ENCODE measurements at regions not wholly inside any gene's neighbourhood (a gene's known extent, or its start where the extent isn't known, plus 50 kb on each side); places are given as distances from the start of the nearest gene placed in this dataset.

GRCh38 chr2:20130160-20130560 is 78.7 kb upstream of the LAPTM4A start:
- no peaks in the 10 kb centered on the region for H3K36me3 ChIP-seq
- H3K27ac ChIP-seq = no peak overlapping the region
- no peak for DNase-seq
- H3K9me3 ChIP-seq (ENCODE audit: severe bottlenecking) = no peaks in the 10 kb centered on the region
- H3K27me3 ChIP-seq (ENCODE audit: insufficient read depth, low read depth, severe bottlenecking) = no peaks in the 10 kb centered on the region
- no peak overlapping the region for H3K4me3 ChIP-seq (ENCODE audit: low read depth, low read length)
- TF ChIP-seq CTCF (IDR thresholded peaks at IDR 0.05; ENCODE audit: low read depth, low read length) = no peak

- DNase-seq = no peak
- H3K4me3 ChIP-seq (ENCODE audit: low read depth, low read length) = no peak overlapping the region
- H3K27me3 ChIP-seq (ENCODE audit: insufficient read depth, low read depth, severe bottlenecking) = no peaks in the 10 kb centered on the region
Measured at GRCh38 chr2:20129331-20130159, 78.1 kb upstream of the LAPTM4A start.

GRCh38 chr2:20128506-20129330 is 77.3 kb upstream of the LAPTM4A start:
- H3K4me3 ChIP-seq (ENCODE audit: low read depth, low read length) = no peak overlapping the region
- H3K27me3 ChIP-seq (ENCODE audit: insufficient read depth, low read depth, severe bottlenecking) = no peaks in the 10 kb centered on the region
- DNase-seq = no peak
- no peak overlapping the region for H3K27ac ChIP-seq
- TF ChIP-seq CTCF (IDR thresholded peaks at IDR 0.05; ENCODE audit: low read depth, low read length) = no peak
- no peaks in the 10 kb centered on the region for H3K9me3 ChIP-seq (ENCODE audit: severe bottlenecking)
- no peaks in the 10 kb centered on the region for H3K36me3 ChIP-seq

More at GRCh38 chr2:20129331-20130159, 78.1 kb upstream of the LAPTM4A start:
- Histone ChIP-seq H3K9me3 (ENCODE audit: severe bottlenecking) (no peaks in the 10 kb centered on the region), H3K27ac (no peak overlapping the region), H3K36me3 (no peaks in the 10 kb centered on the region)
- TF ChIP-seq CTCF (IDR thresholded peaks at IDR 0.05; ENCODE audit: low read depth, low read length) = no peak

- Histone ChIP-seq H3K27ac (no peak overlapping the region), H3K4me3 (ENCODE audit: low read depth, low read length) (no peak overlapping the region), H3K36me3 (no peaks in the 10 kb centered on the region), H3K27me3 (ENCODE audit: insufficient read depth, low read depth, severe bottlenecking) (no peaks in the 10 kb centered on the region), H3K9me3 (ENCODE audit: severe bottlenecking) (no peaks in the 10 kb centered on the region)
- DNase-seq = no peak
- no peak for TF ChIP-seq CTCF (IDR thresholded peaks at IDR 0.05; ENCODE audit: low read depth, low read length)
Measured at GRCh38 chr2:20126469-20126868, 75.0 kb upstream of the LAPTM4A start.

GRCh38 chr2:20126040-20126439 is 74.6 kb upstream of the LAPTM4A start:
- no peak for DNase-seq
- no peaks in the 10 kb centered on the region for H3K36me3 ChIP-seq
- no peaks in the 10 kb centered on the region for H3K27me3 ChIP-seq (ENCODE audit: insufficient read depth, low read depth, severe bottlenecking)
- H3K27ac ChIP-seq = no peak overlapping the region
- H3K4me3 ChIP-seq (ENCODE audit: low read depth, low read length) = no peak overlapping the region
- TF ChIP-seq CTCF (IDR thresholded peaks at IDR 0.05; ENCODE audit: low read depth, low read length) = no peak
- no peaks in the 10 kb centered on the region for H3K9me3 ChIP-seq (ENCODE audit: severe bottlenecking)
